Dermis microvascular lymphatic vessel endothelial cell (primary cell): ENCODE measurements at regions not wholly inside any gene's neighbourhood (a gene's known extent, or its start where the extent isn't known, plus 50 kb on each side); places are given as distances from the start of the nearest gene placed in this dataset.
"Not testable (repeated sequence)": the region's sequence is repeated elsewhere in the genome, so short reads cannot be mapped to it uniquely, and the experiment has no call there.

Experiments
- DNase-seq, 2 donors: peaks; one replicate each; pipeline versions ENCODE4 v3.0.0 to v3.0.0-alpha.2; 2010; ENCODE audit warnings: low read depth in 2 of 2

GRCh38 chr13:52931131-52931530 lies 82.7 kb upstream of the PCDH8 start:
- DNase-seq: no peak

DNA sequence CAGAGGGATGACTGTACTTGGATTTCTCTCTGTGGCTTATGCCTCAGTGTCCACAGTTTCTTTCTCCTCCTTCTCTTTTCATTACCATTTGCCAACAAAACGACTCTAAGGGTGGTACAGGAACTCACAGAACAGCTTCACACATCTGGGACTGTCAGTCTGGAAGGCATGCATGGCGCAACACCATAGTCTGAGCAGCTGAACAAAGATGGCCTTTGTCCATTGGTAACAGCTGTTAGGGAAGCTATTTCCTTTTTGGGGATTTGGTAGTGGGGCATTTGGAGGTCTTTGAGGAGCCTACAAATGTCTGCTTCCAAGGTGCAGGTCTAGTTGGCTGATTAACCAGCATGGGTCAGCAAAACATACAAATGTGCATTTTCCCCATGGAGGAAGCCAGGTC lies 81.4 kb upstream of the PCDH8 start:
- DNase-seq: no peak

DNA sequence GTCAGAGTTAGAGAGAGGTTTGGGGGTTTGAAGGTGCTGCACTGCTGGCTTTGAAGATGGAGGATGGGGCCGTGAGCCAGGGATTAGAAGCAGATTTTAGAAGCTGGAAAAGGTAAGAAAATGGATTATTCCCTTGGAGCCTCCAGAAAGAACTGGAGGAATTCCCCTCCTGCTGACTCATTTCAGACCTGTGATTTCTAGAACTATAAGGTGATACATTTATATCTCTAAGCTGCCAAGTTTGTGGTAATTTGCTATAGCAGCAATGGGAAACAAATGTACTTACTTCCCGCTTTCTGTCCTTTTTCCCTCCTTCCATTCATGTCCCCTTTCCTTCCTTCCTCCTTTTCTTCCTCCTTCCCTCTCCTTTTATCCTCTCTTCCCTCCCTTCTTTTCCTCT lies 78.5 kb upstream of the PCDH8 start:
- DNase-seq: no peak

DNA sequence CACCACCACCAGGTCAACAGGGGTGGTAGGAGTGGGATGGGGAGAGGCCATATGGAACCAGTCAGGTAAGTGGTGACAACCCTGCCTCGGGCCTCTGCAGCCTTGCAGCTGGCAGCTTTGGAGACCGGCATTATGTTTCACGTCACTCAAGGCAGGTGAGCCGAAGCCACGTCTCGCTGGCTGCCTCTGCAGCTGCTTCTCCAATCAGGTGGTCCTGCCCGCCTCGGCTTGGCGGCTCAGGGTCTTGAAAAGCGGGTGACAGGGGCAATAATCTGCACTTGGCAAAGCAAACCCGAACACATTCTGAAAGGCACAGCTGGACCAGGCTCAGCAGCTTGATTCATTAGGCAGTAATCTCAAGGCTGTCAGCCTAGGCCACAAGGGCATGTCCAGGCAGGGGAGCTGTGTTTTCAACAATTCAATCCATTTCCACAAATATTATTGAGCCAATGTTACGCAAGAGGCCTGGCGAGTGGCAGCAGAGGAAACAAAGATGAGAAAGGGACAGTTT lies 77.4 kb upstream of the PCDH8 start:
- no peak for DNase-seq

DNA sequence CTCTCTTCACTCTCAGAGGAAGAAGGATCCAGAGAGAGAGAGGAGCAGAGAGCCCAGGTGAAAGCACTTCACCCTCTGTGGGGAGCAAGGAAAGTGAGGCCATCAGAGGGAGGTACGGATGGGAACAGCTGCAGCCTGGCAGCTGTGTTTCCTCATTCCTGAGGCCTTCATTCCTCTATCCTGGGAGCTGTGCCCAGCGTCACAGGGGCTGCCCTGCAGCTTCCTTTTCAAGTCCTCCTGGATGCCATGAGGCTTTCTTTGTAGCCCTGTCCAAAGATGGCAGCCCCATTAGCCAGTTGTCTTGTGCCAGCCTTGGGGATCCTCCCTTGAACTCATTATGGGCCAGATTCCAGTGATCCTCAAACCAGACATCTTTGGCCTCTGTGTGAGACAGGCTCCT lies 76.8 kb upstream of the PCDH8 start:
- DNase-seq: no peak

- DNase-seq: no peak
Observed at GRCh38 chr13:52924289-52925148, 76.1 kb upstream of the PCDH8 start.

DNA sequence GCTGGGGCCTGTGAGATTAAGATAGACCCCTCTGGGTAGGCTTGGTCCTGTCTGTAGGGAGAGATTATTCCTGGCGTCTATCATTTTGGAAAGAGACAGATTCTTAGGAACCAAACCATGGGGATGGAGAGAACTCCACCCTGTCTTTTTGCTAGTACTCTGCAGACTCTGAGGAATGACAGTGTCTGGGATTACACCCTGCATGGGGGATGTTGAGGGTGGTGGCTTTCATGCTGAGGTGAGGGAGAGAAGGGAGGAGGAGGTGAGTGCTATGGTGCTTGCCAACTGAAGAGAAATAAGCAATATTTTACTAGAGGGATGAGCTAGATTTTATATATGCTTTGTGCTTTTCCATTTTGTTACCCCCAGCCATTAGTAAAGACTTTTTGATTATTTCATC lies 74.5 kb upstream of the PCDH8 start:
- no peak for DNase-seq

DNA sequence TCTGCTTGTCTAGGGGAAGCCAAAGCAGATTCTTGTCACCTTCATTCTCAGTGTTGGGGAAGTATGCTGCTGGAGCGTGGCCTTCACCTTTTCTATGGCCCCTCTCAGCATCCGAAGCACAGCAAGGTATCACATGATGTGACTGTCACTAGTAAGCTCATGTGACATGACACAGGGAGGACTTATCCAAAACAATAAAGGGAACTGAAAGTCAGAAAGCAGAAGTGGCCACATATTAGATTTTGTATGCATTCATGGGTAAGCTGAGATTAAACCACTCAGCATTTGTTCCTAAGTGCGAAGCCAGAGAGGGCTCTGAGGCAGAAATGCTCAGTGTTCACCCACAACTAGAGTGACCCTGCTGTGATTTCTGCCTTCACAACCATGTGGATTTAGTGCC lies 72.8 kb upstream of the PCDH8 start:
- DNase-seq: no peak

GRCh38 chr13:52916486-52916990 lies 68.1 kb upstream of the PCDH8 start:
- no peak for DNase-seq

DNA sequence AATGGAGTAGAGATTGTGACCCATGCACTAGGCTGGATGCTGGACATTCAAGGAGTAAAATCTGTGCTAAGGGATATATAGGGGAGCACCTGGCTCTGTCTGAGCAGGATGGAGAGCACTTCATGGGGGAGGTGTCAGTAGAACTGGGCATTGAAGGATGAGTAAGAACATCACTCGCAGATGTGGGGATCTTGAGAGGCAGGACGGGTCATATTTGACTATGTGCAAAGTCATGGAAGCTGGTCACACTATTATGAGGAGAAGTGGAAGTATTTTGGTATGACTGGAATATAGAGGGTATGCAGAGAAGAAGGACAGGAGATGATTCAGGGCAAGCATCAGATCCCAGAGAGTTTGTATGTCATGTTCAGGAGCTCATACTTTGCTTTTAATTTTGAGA lies 62.9 kb upstream of the PCDH8 start:
- DNase-seq: no peak

DNA sequence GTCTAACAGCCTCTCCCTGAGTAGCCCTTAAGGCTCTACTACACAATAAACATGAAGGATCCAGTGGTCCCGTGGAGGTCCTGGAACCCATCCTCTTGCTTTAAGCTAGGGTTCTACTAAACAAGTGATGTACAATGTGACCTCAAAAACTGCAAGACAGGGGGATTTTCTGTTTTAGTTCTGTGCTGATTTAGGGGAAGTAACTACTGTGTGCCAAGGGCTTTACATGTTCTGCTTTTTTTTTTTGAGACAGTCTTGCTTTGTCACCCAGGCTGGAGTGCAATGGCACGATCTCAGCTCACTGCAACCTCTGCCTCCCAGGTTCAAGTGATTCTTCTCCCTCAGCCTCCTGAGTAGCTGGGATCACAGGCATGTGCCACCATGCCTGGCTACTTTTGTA lies 61.9 kb upstream of the PCDH8 start:
- not testable (repeated sequence) for DNase-seq

- DNase-seq: no peak
Observed at GRCh38 chr13:52906122-52906903, 57.9 kb upstream of the PCDH8 start.

DNA sequence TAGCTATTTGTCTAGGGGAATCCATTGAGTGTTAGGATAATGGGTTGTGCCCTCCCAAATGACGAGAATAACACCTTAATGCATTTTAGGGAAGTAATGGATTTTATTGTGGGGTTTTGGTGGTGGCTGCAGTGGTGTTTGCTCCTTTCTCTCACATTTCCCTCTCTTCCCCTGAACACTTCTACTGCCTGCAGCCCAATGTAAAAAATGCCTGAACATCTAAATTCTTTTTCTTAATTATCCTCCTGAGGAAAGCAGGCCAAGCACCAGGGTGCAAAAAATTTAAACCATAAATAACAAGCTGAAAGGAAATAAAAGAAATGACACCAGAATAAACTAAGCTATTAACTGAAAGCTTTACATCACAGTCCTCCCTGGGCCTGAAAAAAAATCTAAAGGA lies 57.3 kb upstream of the PCDH8 start:
- DNase-seq: no peak

DNA sequence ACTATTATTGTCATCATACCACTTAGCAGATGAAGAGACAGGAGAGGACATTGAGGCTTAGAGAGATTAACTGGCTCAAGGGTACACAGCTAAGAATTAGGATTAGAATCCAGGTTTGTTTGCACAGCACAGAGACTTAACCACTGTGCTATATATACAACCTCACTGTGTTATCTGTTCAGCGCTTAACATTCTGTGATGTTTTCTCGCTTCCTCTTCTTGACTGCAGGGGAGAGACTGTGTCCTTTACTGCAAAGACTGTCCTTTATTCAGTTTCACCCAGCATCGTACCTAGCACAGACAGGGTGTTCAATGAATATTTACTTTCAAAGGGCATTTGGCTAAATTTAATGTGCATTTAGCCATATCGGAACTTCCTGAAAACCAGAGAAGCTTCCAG lies 54.9 kb upstream of the PCDH8 start:
- DNase-seq: no peak

- no peak for DNase-seq
Observed at GRCh38 chr13:52899206-52899605, 50.8 kb upstream of the PCDH8 start.
